ENCODE measurements at regions not wholly inside any gene's neighbourhood (a gene's known extent, or its start where the extent isn't known, plus 50 kb on each side); places are given as distances from the start of the nearest gene placed in this dataset.

DNA sequence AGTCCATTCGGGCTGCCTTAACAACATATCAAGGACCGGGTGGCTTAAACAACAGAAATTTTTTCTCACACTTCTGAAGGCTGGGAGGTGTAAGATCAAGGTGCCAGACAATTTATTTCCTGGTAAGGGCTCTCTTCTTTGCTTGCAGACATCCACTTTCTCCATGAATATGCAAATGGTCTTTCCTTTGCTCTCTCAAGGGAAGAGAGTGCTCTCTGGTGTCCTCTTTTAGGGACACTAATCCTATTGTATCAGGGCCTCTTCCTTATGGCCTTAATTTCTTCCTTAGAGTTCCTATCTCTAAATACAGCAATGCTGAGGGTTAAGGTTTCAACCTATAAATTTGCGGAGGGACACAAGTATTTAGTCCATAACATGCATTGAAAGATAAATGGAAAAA, 770.8 kb downstream of the DSC3 start:
- TF ChIP-seq CTCF (IDR thresholded peaks at IDR 0.05; ENCODE audit: insufficient read depth, low read depth, low read length, missing control alignments), result peak; percentile 17
- peak; percentile 36 for DNase-seq (ENCODE audit: low read depth)
- no peak overlapping the region for H3K4me3 ChIP-seq (ENCODE audit: low read length)

DNA sequence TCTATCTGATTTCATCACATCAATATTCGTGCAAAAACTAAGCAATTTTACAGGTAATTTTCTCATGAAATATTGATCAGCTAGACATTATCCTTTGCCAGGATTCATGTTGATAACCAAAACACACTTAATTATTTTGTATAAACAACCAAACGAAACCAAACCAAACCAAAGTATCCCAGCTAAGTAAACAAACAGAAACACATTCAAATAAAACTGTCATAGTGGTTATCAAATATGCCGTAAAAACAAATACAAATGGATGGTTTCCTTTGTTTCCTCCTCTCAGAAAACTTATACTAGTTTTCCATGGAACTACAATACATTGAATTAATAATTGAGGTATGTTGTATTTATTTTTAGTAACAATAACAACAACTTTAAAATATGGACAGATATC, 777.4 kb downstream of the DSC3 start:
- no peak for DNase-seq (ENCODE audit: low read depth)
- no peak for TF ChIP-seq CTCF (IDR thresholded peaks at IDR 0.05; ENCODE audit: insufficient read depth, low read depth, low read length, missing control alignments)
- H3K4me3 ChIP-seq (ENCODE audit: low read length), result no peak overlapping the region

- H3K4me3 ChIP-seq (ENCODE audit: low read length), result no peak overlapping the region
- TF ChIP-seq CTCF (IDR thresholded peaks at IDR 0.05; ENCODE audit: insufficient read depth, low read depth, low read length, missing control alignments), result no peak
- DNase-seq (ENCODE audit: low read depth), result no peak
These were observed 788.2 kb downstream of the DSC3 start for GRCh38 chr18:30254331-30254730.

DNA sequence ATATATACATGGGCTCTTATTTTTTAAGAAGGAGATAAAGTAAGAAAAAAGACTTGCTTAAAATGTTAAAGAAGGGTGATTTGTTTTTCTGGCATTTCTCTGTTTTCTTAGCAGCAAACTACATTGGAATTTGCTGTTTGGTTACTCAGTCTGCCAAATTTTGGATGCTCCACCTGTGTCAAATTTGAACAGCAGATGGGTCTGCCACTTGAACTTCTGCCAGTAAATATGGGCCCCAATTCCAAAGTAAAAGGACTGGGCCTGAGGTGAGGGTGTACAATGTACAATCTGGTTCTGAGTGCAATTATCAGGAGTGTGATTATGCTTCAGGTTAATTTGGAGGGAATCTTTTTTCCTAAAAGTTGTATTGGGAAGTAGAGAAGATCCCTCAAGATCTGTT, 794.5 kb downstream of the DSC3 start:
- no peak for DNase-seq (ENCODE audit: low read depth)

DNA sequence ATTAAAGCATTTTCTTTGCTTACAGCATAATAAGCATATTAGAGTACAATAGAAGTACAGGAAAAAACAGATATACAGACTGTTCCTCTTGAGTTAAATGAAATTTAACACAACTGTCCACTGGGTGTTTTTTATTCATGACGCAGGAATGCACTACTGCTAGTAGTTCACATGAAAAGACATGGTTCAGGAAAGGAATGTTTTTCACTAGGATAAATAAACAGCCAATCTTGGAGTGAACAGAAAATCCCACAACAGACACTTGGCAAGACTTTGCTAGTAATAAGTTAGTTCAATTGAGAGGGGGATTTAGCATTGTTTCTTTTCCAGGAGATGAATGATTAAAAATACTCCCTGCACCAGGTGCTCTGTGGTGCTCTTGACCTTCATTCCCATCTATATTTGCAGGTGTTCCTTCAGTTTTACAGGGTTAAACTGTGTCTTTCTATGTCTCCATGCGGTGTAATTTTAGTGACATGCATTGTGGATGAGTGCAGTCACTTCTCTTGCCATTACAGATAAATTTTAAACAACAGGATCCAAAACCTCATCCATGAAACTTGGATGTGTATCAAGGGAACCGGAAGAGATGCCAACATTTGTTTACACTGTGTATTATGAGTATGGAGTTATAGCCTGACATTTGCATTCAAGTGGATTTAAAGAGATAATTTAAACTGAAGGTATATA, 796.6 kb downstream of the DSC3 start:
- TF ChIP-seq CTCF (IDR thresholded peaks at IDR 0.05; ENCODE audit: insufficient read depth, low read depth, low read length, missing control alignments), result no peak
- no peak for DNase-seq (ENCODE audit: low read depth)
- H3K4me3 ChIP-seq (ENCODE audit: low read length), result no peak overlapping the region

More for the DNA sequence above, 794.5 kb downstream of the DSC3 start:
- TF ChIP-seq CTCF (IDR thresholded peaks at IDR 0.05; ENCODE audit: insufficient read depth, low read depth, low read length, missing control alignments), result no peak
- no peak overlapping the region for H3K4me3 ChIP-seq (ENCODE audit: low read length)

GRCh38 chr18:30234755-30235154, 807.8 kb downstream of the DSC3 start:
- TF ChIP-seq CTCF (IDR thresholded peaks at IDR 0.05; ENCODE audit: insufficient read depth, low read depth, low read length, missing control alignments), result no peak
- no peak overlapping the region for H3K4me3 ChIP-seq (ENCODE audit: low read length)
- no peak for DNase-seq (ENCODE audit: low read depth)

GRCh38 chr18:30211112-30211511, 831.4 kb downstream of the DSC3 start:
- no peak for TF ChIP-seq CTCF (IDR thresholded peaks at IDR 0.05; ENCODE audit: insufficient read depth, low read depth, low read length, missing control alignments)
- no peak for DNase-seq (ENCODE audit: low read depth)
- no peak overlapping the region for H3K4me3 ChIP-seq (ENCODE audit: low read length)
